Endothelial cell of umbilical vein (primary cell): ENCODE measurements at regions not wholly inside any gene's neighbourhood (a gene's known extent, or its start where the extent isn't known, plus 50 kb on each side); places are given as distances from the start of the nearest gene placed in this dataset.

Experiments used
- BruUV-seq: library from RNA; stranded (reverse); fragments of 400-500 nt; replicated peaks from 2 replicates; lab custom pipeline; 2021; lab: Mats Ljungman, UMichigan
- CTCF ChIA-PET: fragments of 300-600, 350-600 bp; sonication (Branson Sonifier 250); formaldehyde crosslinking; loops from one replicate; lab custom pipeline; 2021; ENCODE audit warnings: antibody characterized with exemption, inconsistent platforms; lab: Charles Lee
- POLR2A ChIA-PET: fragments of 300-600, 350-600 bp; sonication (Branson Sonifier 250); formaldehyde crosslinking; loops from one replicate; lab custom pipeline; 2021; ENCODE audit warnings: antibody characterized with exemption, inconsistent platforms; lab: Charles Lee
- DNase-seq: peaks from one replicate; pipeline ENCODE4 v3.0.0-alpha.2; 2011; ENCODE audit warnings: low read depth, low spot score
- FAIRE-seq: peaks from 2 replicates; lab custom pipeline; 2011; peaks lifted over from hg19 to GRCh38; lab: Jason Lieb, UNC
- H2AFZ ChIP-seq: 2 replicates; pipeline ENCODE4 v1.6.0; 2012; ENCODE audit warnings: low read depth, low read length, control low read depth, inconsistent platforms
- H3K27ac ChIP-seq: 2 replicates; pipeline ENCODE4 v1.5.1; 2011; ENCODE audit warnings: low read depth, mild to moderate bottlenecking, control low read depth, low read length, moderate library complexity; ENCODE audit not compliant: insufficient read depth
- H3K27me3 ChIP-seq, 2 experiments: 2 replicates each; pipeline versions ENCODE4 v1.6.0 to v1.6.1; 2011; ENCODE audit warnings: low read length in 2 of 2, mixed read lengths in 1 of 2; ENCODE audit not compliant: control insufficient read depth in 2 of 2, insufficient read depth in 2 of 2
- H3K36me3 ChIP-seq, 2 experiments: 2 replicates in 1 of 2; 3 replicates in 1 of 2; pipeline ENCODE4 v1.5.1; 2011; ENCODE audit warnings: low read length in 2 of 2, mild to moderate bottlenecking in 1 of 2, moderate library complexity in 1 of 2; ENCODE audit not compliant: control insufficient read depth in 2 of 2, insufficient read depth in 2 of 2; ENCODE audit errors: extremely low read depth in 1 of 2
- H3K4me1 ChIP-seq: 3 replicates; pipeline ENCODE4 v1.5.1; 2011; ENCODE audit warnings: mild to moderate bottlenecking, low read length; ENCODE audit not compliant: control insufficient read depth, insufficient read depth; ENCODE audit errors: extremely low read depth
- H3K4me2 ChIP-seq: 2 replicates; pipeline ENCODE4 v1.6.1; 2011; ENCODE audit warnings: low read length, control low read depth, mixed read lengths; ENCODE audit not compliant: insufficient read depth
- H3K4me3 ChIP-seq, 3 experiments: fragments of 200-600 bp in 1 of 3; sonication (generic), shearing (Covaris generic) in 1 of 3; replicated peaks in 1 of 3; 2 replicates each; pipeline ENCODE4 v1.5.1; 2011 to 2016; ENCODE audit warnings: control low read depth in 3 of 3, low read length in 3 of 3, mild to moderate bottlenecking in 2 of 3, inconsistent platforms in 1 of 3, low read depth in 1 of 3, moderate library complexity in 1 of 3; ENCODE audit not compliant: insufficient read depth in 1 of 3
- H3K79me2 ChIP-seq: 2 replicates; pipeline ENCODE4 v1.6.0; 2012; ENCODE audit warnings: low read length, inconsistent platforms; ENCODE audit not compliant: control insufficient read depth, insufficient read depth
- H3K9ac ChIP-seq: replicated peaks from 2 replicates; pipeline ENCODE3; 2011; ENCODE audit warnings: low read length, control low read depth; ENCODE audit not compliant: insufficient read depth; ENCODE audit errors: extremely low read depth
- H3K9me1 ChIP-seq: replicated peaks from 3 replicates; pipeline ENCODE4 v1.6.0; 2011; ENCODE audit warnings: mild to moderate bottlenecking, low read length; ENCODE audit not compliant: control insufficient read depth, insufficient read depth; ENCODE audit errors: extremely low read depth
- H3K9me3 ChIP-seq: replicated peaks from 2 replicates; pipeline ENCODE4 v1.5.1; 2012; ENCODE audit warnings: low read length, inconsistent platforms; ENCODE audit not compliant: control insufficient read depth, insufficient read depth
- H4K20me1 ChIP-seq: replicated peaks from 2 replicates; pipeline ENCODE3; 2011; ENCODE audit warnings: mild to moderate bottlenecking, low read length; ENCODE audit not compliant: control insufficient read depth, insufficient read depth; ENCODE audit errors: extremely low read depth
- EZH2 ChIP-seq: IDR thresholded peaks from 2 replicates; pipeline ENCODE4 v1.6.1; 2012; ENCODE audit warnings: borderline replicate concordance, low read depth, mild to moderate bottlenecking, moderate library complexity, low read length, inconsistent platforms; ENCODE audit not compliant: severe bottlenecking
- FOS ChIP-seq: IDR thresholded peaks from 2 replicates; pipeline ENCODE4 v1.6.1; 2011; ENCODE audit warnings: mild to moderate bottlenecking, low read length, moderate library complexity, borderline replicate concordance; ENCODE audit not compliant: insufficient read depth
- GATA2 ChIP-seq: IDR thresholded peaks from 2 replicates; pipeline ENCODE4 v1.7.0; 2011; ENCODE audit warnings: low read depth, mild to moderate bottlenecking, moderate library complexity, mixed read lengths, low read length; ENCODE audit not compliant: insufficient read length, insufficient read depth
- JUN ChIP-seq: IDR thresholded peaks from 2 replicates; pipeline ENCODE4 v1.6.1; 2011; ENCODE audit warnings: borderline replicate concordance, low read depth; ENCODE audit not compliant: insufficient read length, insufficient read depth
- MYC ChIP-seq: IDR thresholded peaks from one replicate; pipeline ENCODE4 v1.6.1; 2011; ENCODE audit warnings: mild to moderate bottlenecking, low read depth, low read length
- POLR2A ChIP-seq: IDR thresholded peaks from 2 replicates; pipeline ENCODE4 v1.6.1; 2012; ENCODE audit warnings: low read depth, mild to moderate bottlenecking, control low read depth, low read length
- POLR2AphosphoS5 ChIP-seq: IDR thresholded peaks from 2 replicates; pipeline ENCODE4 v1.6.1; 2012; ENCODE audit warnings: low read depth, mild to moderate bottlenecking, control low read depth, low read length, moderate library complexity; ENCODE audit not compliant: insufficient read depth
- dilution Hi-C: fragments of 300-500 bp; cut with MboI; formaldehyde crosslinking; loops from one replicate; pipeline ENCODE4 v1.15.0; 2019; ENCODE audit warnings: low sequenced_read_pairs; ENCODE audit not compliant: extremely low pct_ligation_motif_present
- intact Hi-C: fragments of 100-400 bp; cut with micrococcal nuclease; formaldehyde crosslinking; loops from one replicate; pipeline ENCODE4 v1.10.0; 2022
- TF ChIP-seq, protein P1 (sequence below): IDR thresholded peaks from 2 replicates; pipeline ENCODE4 v1.6.1; 2011; ENCODE audit not compliant: insufficient read depth, insufficient read length
- TF ChIP-seq, protein P2 (sequence below), 2 donors: IDR thresholded peaks; 1 replicate in 1 of 2; 2 replicates in 1 of 2; pipeline ENCODE4 v1.5.1; 2011; ENCODE audit warnings: low read length in 2 of 2, mild to moderate bottlenecking in 2 of 2, moderate library complexity in 2 of 2, control low read depth in 1 of 2, inconsistent platforms in 1 of 2, low read depth in 1 of 2; ENCODE audit not compliant: insufficient read depth in 1 of 2; ENCODE audit errors: extremely low read depth in 1 of 2

DNA sequence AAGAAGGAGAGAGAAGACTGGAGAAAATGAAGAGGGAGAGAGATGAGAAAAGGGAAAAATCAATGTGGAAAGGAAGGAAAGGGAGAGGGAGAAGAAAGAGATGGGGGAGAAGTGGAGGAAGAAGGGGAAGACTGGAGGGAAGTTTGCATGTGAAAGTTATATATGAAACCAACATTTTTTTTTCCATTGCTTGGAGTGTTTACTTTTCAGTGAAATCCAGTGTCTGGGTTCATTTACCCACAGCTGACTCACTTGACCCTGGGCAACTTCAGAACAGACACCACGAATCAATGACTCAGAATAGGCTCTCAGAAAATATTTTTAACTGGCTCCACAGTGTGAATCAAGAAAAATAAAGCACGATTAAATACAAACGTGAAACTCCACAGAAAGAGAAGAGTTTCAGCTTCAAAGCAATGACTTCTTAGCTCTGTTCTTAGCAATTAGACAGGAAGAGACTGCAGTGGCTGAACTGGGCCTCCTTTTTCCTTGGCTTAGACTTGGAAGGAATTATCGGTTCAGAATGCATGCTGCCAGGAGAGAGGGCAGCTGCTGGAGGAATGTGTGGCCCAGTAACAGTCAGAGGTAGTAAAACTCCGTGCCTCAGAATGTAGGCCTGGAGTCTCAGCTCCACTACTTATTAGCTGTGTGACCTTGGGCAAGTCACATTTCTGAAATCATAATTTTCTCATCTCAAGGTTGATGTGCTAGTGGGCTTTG, 237.5 kb downstream of the MIAT start:
- BruUV-seq, result no TSS peak
- no peaks in the 10 kb centered on the region for H3K9me3 ChIP-seq
- H3K9ac ChIP-seq, result peak overlapping the region; percentile 30
- intact Hi-C loops, result no loop called here
- H3K4me2 ChIP-seq, result peak overlapping the region; percentile 59
- no peaks in the 10 kb centered on the region for H3K27me3 ChIP-seq
- H3K4me3 ChIP-seq, result no peak overlapping the region
- ChIA-PET POLR2A (no interaction called here), CTCF (no interaction called here)
- no peaks in the 10 kb centered on the region for H3K9me1 ChIP-seq
- peaks cover 15% of the 10 kb centered on the region for H3K4me1 ChIP-seq
- H2AFZ ChIP-seq, result peak overlapping the region; percentile 80
- peak; percentile 95 for FAIRE-seq
- H3K79me2 ChIP-seq, result no peaks in the 10 kb centered on the region
- peak overlapping the region; percentile 50 for H3K27ac ChIP-seq
- TF ChIP-seq, protein P1, sequence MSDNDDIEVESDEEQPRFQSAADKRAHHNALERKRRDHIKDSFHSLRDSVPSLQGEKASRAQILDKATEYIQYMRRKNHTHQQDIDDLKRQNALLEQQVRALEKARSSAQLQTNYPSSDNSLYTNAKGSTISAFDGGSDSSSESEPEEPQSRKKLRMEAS, result no peak
- TF ChIP-seq FOS (peak; percentile 96), POLR2A (no peak), JUN (peak; percentile 82)
- H3K36me3 ChIP-seq, result no peaks in the 10 kb centered on the region
- no peaks in the 10 kb centered on the region for H4K20me1 ChIP-seq
- dilution Hi-C loops, result no loop called here
- peak; percentile 88 for DNase-seq

DNA sequence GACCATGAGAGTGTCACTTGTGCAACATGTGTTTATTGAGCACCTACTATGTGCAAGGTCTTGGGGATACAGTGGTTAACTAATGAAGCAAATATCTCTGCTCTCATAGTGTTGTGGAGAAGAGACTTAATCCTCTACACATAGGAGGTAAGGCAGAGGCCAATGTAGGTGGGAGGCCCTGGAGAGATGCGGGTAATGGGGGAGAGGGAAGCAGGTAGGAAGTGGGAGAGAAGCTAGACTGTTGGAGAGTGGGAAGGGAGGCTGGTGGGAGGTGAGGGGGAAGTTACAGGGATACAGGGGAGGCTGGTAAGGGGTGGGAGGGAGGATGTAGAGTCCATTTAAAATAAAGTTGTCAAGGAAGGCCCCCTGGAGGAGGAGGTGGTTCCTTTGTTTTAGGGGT, 240.0 kb downstream of the MIAT start:
- Histone ChIP-seq H3K4me2 (no peak overlapping the region), H3K9me1 (no peaks in the 10 kb centered on the region), H3K4me3 (no peak overlapping the region), H3K36me3 (no peaks in the 10 kb centered on the region), H3K9me3 (no peaks in the 10 kb centered on the region), H3K9ac (no peak overlapping the region), H3K27ac (no peak overlapping the region), H4K20me1 (no peaks in the 10 kb centered on the region), H2AFZ (no peak overlapping the region), H3K4me1 (peaks cover 15% of the 10 kb centered on the region), H3K79me2 (no peaks in the 10 kb centered on the region), H3K27me3 (peaks cover 0 to 3% of the 10 kb centered on the region in 2 experiments)
- FAIRE-seq (no peak), DNase-seq (no peak)
- TF ChIP-seq POLR2AphosphoS5 (no peak), POLR2A (no peak), EZH2 (no peak), FOS (no peak), GATA2 (no peak), JUN (no peak), MYC (no peak)
- TF ChIP-seq, protein P2, sequence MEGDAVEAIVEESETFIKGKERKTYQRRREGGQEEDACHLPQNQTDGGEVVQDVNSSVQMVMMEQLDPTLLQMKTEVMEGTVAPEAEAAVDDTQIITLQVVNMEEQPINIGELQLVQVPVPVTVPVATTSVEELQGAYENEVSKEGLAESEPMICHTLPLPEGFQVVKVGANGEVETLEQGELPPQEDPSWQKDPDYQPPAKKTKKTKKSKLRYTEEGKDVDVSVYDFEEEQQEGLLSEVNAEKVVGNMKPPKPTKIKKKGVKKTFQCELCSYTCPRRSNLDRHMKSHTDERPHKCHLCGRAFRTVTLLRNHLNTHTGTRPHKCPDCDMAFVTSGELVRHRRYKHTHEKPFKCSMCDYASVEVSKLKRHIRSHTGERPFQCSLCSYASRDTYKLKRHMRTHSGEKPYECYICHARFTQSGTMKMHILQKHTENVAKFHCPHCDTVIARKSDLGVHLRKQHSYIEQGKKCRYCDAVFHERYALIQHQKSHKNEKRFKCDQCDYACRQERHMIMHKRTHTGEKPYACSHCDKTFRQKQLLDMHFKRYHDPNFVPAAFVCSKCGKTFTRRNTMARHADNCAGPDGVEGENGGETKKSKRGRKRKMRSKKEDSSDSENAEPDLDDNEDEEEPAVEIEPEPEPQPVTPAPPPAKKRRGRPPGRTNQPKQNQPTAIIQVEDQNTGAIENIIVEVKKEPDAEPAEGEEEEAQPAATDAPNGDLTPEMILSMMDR (IDR thresholded peaks at IDR 0.05; ENCODE audit: extremely low read depth in 1 of 2, insufficient read depth in 1 of 2, low read depth in 1 of 2, low read length in 2 of 2), result no peak
- TF ChIP-seq, protein P1, result no peak
- ChIA-PET POLR2A (no interaction called here), CTCF (no interaction called here)
- BruUV-seq, result no TSS peak
- intact Hi-C loops (no loop called here), dilution Hi-C loops (no loop called here)
